GM12878 (cell line): ENCODE measurements at regions not wholly inside any gene's neighbourhood (a gene's known extent, or its start where the extent isn't known, plus 50 kb on each side); places are given as distances from the start of the nearest gene placed in this dataset.

Source experiments
- BCL3 ChIP-seq: IDR thresholded peaks from 2 replicates; pipeline ENCODE4 v1.6.1; 2011; ENCODE audit warnings: borderline replicate concordance, low read depth, mild to moderate bottlenecking, moderate library complexity, low read length; ENCODE audit not compliant: insufficient read depth, poor library complexity, severe bottlenecking
- CREM ChIP-seq: IDR thresholded peaks from 2 replicates; pipeline ENCODE4 v1.6.1; 2014; ENCODE audit warnings: antibody characterized with exemption, low read depth
- HCFC1 ChIP-seq: fragments of 150-350 bp; IDR thresholded peaks from 2 replicates; pipeline ENCODE4 v1.6.1; 2014; ENCODE audit warnings: low read length
- IKZF1 ChIP-seq: fragments of 450-650 bp; conservative IDR thresholded peaks from 2 replicates; pipeline ENCODE4 v1.6.1; 2017; ENCODE audit warnings: antibody characterized with exemption, mild to moderate bottlenecking
- PAX5 ChIP-seq: IDR thresholded peaks from 2 replicates; pipeline ENCODE4 v1.6.1; 2011; ENCODE audit warnings: low read depth, low read length, borderline replicate concordance
- RBBP5 ChIP-seq: fragments of 200-600 bp; sonication (generic); conservative IDR thresholded peaks from 2 replicates; pipeline ENCODE4 v1.6.1; 2016
- REST ChIP-seq: IDR thresholded peaks from 2 replicates; pipeline ENCODE4 v1.6.1; 2012; ENCODE audit warnings: mild to moderate bottlenecking, low read depth, low read length
- SIN3A ChIP-seq: IDR thresholded peaks from 2 replicates; pipeline ENCODE4 v1.6.1; 2012; ENCODE audit warnings: low read depth, low read length, improper control_type of control experiment
- TCF7 ChIP-seq: IDR thresholded peaks from 2 replicates; pipeline ENCODE4 v1.6.1; 2014; ENCODE audit warnings: antibody characterized with exemption, borderline replicate concordance
- YBX1 ChIP-seq: fragments of 450-650 bp; IDR thresholded peaks from 2 replicates; pipeline ENCODE4 v1.6.1; 2016; ENCODE audit warnings: antibody characterized with exemption
- ZBTB40 ChIP-seq: fragments of 450-650 bp; IDR thresholded peaks from 2 replicates; pipeline ENCODE4 v1.6.1; 2016; ENCODE audit warnings: mild to moderate bottlenecking, moderate library complexity, borderline replicate concordance
- ZNF217 ChIP-seq: fragments of 450-650 bp; IDR thresholded peaks from 2 replicates; pipeline ENCODE4 v1.6.1; 2017; ENCODE audit warnings: antibody characterized with exemption, mild to moderate bottlenecking
- ZNF592 ChIP-seq: fragments of 450-650 bp; IDR thresholded peaks from 2 replicates; pipeline ENCODE4 v1.6.1; 2017; ENCODE audit warnings: mild to moderate bottlenecking, moderate library complexity

- no peak for TF ChIP-seq ZNF592
- TF ChIP-seq BCL3, result no peak
- no peak for TF ChIP-seq SIN3A
- TF ChIP-seq HCFC1, result no peak
- no peak for TF ChIP-seq IKZF1
- TF ChIP-seq TCF7, result no peak
- TF ChIP-seq PAX5, result no peak
- TF ChIP-seq REST, result no peak
- TF ChIP-seq ZNF217, result no peak
- TF ChIP-seq YBX1, result no peak
- no peak for TF ChIP-seq CREM
- no peak for TF ChIP-seq RBBP5
- no peak for TF ChIP-seq ZBTB40
Observed at GRCh38 chr18:70649683-70650082, 360.8 kb downstream of the SOCS6 start (continued).
